ENCODE measurements at regions not wholly inside any gene's neighbourhood (a gene's known extent, or its start where the extent isn't known, plus 50 kb on each side); places are given as distances from the start of the nearest gene placed in this dataset.
A peak's percentile ranks its signal among the peaks of the same experiment; 100 is the strongest.

DNA sequence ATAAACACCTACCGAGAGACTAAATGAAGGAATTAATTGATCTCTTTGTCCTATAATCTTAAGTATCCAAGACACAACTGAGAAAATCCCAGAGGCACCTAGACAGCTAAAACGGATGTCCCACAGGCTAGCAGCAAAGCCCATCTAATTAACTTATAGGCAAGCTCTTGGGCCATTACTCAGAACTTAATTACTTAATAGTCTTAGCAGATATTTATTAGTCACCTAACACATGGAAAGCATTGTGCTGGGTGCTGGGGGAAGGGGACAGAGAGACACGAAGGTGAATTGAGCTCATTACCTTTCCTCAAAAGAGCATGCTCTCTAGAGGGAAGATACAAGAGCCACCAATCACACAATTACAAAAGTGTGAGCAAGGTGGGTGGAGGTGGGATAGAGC is 189.8 kb upstream of the PROK2 start:
- Histone ChIP-seq H3K27me3 (ENCODE audit: control insufficient read depth in 2 of 2, insufficient read depth in 2 of 2, low read length in 2 of 2) (no peaks in the 10 kb centered on the region), H3K4me3 (replicated peaks in 1 of 3; ENCODE audit: low read depth in 2 of 3, low read length in 3 of 3) (no peak overlapping the region), H3K9me3 (replicated peaks in 1 of 2; ENCODE audit: control insufficient read depth in 1 of 2, insufficient read depth in 1 of 2, low read length in 2 of 2) (no peaks in the 10 kb centered on the region), H4K20me1 (ENCODE audit: insufficient read depth, low read length) (no peaks in the 10 kb centered on the region), H3K79me2 (ENCODE audit: insufficient read depth, low read length) (no peaks in the 10 kb centered on the region), H3K9ac (ENCODE audit: insufficient read depth, low read length, poor library complexity, severe bottlenecking) (no peak overlapping the region), H3K27ac (ENCODE audit: low read depth in 1 of 2, low read length in 2 of 2) (no peak overlapping the region), H3K4me2 (replicated peaks; ENCODE audit: extremely low read depth, low read length, poor library complexity, severe bottlenecking) (no peak overlapping the region), H3K36me3 (replicated peaks in 1 of 2; ENCODE audit: control insufficient read depth in 1 of 2, insufficient read depth in 2 of 2, low read length in 2 of 2) (no peaks in the 10 kb centered on the region), H3K4me1 (ENCODE audit: control insufficient read depth in 1 of 2, insufficient read depth in 2 of 2, low read length in 2 of 2) (peaks cover 7 to 10% of the 10 kb centered on the region in 2 donors), H2AFZ (ENCODE audit: insufficient read depth, low read depth, low read length, poor library complexity, severe bottlenecking) (no peak overlapping the region)
- no peak for DNase-seq
- H3K4me3 Mint-ChIP-seq, result no peak overlapping the region
- no peaks in the 10 kb centered on the region for H3K9me3 Mint-ChIP-seq
- WGBS (ENCODE audit: insufficient coverage), result no CpG with 5 or more reads among the region's 3 CpGs
- TF ChIP-seq, protein P1, sequence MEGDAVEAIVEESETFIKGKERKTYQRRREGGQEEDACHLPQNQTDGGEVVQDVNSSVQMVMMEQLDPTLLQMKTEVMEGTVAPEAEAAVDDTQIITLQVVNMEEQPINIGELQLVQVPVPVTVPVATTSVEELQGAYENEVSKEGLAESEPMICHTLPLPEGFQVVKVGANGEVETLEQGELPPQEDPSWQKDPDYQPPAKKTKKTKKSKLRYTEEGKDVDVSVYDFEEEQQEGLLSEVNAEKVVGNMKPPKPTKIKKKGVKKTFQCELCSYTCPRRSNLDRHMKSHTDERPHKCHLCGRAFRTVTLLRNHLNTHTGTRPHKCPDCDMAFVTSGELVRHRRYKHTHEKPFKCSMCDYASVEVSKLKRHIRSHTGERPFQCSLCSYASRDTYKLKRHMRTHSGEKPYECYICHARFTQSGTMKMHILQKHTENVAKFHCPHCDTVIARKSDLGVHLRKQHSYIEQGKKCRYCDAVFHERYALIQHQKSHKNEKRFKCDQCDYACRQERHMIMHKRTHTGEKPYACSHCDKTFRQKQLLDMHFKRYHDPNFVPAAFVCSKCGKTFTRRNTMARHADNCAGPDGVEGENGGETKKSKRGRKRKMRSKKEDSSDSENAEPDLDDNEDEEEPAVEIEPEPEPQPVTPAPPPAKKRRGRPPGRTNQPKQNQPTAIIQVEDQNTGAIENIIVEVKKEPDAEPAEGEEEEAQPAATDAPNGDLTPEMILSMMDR (IDR thresholded peaks at IDR 0.05), result no peak
- no peaks in the 10 kb centered on the region for H3K36me3 Mint-ChIP-seq
- intact Hi-C loops (cut with micrococcal nuclease), result loop anchor here in 1 of 2 donors (5.0 to 10.0 kb wide), 3 partner anchors 108 to 300 kb away; no protein-coding TSS in a partner anchor
- peaks cover 18% of the 10 kb centered on the region for H3K4me1 Mint-ChIP-seq
- H3K27me3 Mint-ChIP-seq (ENCODE audit: low read depth in 3 of 3), result peaks cover 5 to 8% (median 6%) of the 10 kb centered on the region in 3 donors
- peak overlapping the region in 2 of 7 donors; percentile 37 to 80 for H3K27ac Mint-ChIP-seq

DNA sequence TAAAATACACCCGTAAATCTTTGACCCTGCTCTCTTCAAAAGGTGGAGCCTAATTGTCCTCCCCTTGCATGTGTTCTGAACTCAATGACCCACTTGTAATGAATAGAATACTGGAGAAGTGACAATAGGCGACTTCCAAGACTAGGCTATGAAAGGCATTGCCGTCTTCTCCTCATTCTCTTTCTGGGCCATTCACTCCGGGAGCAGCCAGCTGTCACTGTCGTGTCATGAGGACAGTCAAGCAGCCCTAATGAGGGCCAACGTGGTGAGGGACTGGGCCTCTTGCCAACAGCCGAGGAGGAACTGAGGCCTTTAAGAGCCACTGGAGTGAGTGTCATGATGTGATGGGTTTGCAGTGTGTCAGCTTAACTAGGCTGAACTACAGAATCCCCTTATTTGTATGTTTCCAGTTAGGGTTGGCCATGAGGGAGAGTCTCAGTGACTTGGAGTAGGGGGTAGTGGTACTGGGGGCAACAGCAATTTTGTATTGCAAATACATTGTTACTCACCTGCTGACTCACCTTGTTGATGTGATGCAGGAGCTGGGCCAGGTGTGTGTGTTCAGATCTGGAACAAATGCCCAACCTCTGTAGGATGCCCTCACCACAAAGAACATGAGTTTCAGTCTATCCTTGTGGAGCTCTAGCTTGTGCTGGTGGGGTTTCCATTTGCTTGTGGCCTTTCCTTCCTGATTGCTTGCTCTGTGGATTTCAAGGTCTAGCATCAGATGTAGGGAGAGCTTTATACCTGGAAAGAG is 188.5 kb upstream of the PROK2 start:
- intact Hi-C loops (cut with micrococcal nuclease), result loop anchor here in 1 of 2 donors (5.0 to 10.0 kb wide), 3 partner anchors 109 to 301 kb away; no protein-coding TSS in a partner anchor

More for the DNA sequence above, 188.5 kb upstream of the PROK2 start:
- 36% methylated on average over 7 of the region's 7 CpGs for WGBS (ENCODE audit: insufficient coverage)
- no peak overlapping the region for H3K27ac ChIP-seq (ENCODE audit: low read depth in 1 of 2, low read length in 2 of 2)
- peak overlapping the region in 3 of 7 donors; percentile 0 to 59 (median 4) for H3K27ac Mint-ChIP-seq
- H3K36me3 Mint-ChIP-seq, result no peaks in the 10 kb centered on the region
- no peak overlapping the region for H3K4me2 ChIP-seq (replicated peaks; ENCODE audit: extremely low read depth, low read length, poor library complexity, severe bottlenecking)
- TF ChIP-seq, protein P1 (IDR thresholded peaks at IDR 0.05), result peak; percentile 23
- H3K36me3 ChIP-seq (replicated peaks in 1 of 2; ENCODE audit: control insufficient read depth in 1 of 2, insufficient read depth in 2 of 2, low read length in 2 of 2), result no peaks in the 10 kb centered on the region
- H3K4me3 ChIP-seq (replicated peaks in 1 of 3; ENCODE audit: low read depth in 2 of 3, low read length in 3 of 3), result no peak overlapping the region
- H3K9me3 ChIP-seq (replicated peaks in 1 of 2; ENCODE audit: control insufficient read depth in 1 of 2, insufficient read depth in 1 of 2, low read length in 2 of 2), result no peaks in the 10 kb centered on the region
- H3K4me1 ChIP-seq (ENCODE audit: control insufficient read depth in 1 of 2, insufficient read depth in 2 of 2, low read length in 2 of 2), result peaks cover 7 to 10% of the 10 kb centered on the region in 2 donors
- no peak overlapping the region for H3K9ac ChIP-seq (ENCODE audit: insufficient read depth, low read length, poor library complexity, severe bottlenecking)
- no peak overlapping the region for H3K4me3 Mint-ChIP-seq
- no peaks in the 10 kb centered on the region for H4K20me1 ChIP-seq (ENCODE audit: insufficient read depth, low read length)
- H3K27me3 ChIP-seq (ENCODE audit: control insufficient read depth in 2 of 2, insufficient read depth in 2 of 2, low read length in 2 of 2), result no peaks in the 10 kb centered on the region
- peaks cover 18% of the 10 kb centered on the region for H3K4me1 Mint-ChIP-seq
- H3K9me3 Mint-ChIP-seq, result no peaks in the 10 kb centered on the region
- H3K27me3 Mint-ChIP-seq (ENCODE audit: low read depth in 3 of 3), result peaks cover 3 to 11% (median 5%) of the 10 kb centered on the region in 3 donors
- DNase-seq, result peak; percentile 71 to 81 (median 79)
- no peaks in the 10 kb centered on the region for H3K79me2 ChIP-seq (ENCODE audit: insufficient read depth, low read length)
- no peak overlapping the region for H2AFZ ChIP-seq (ENCODE audit: insufficient read depth, low read depth, low read length, poor library complexity, severe bottlenecking)
